Thymus (tissue), 11 donors: ENCODE measurements at regions not wholly inside any gene's neighbourhood (a gene's known extent, or its start where the extent isn't known, plus 50 kb on each side); places are given as distances from the start of the nearest gene placed in this dataset.

Experiments used
- DNase-seq, 9 donors: peaks; one replicate each; pipeline ENCODE4 v3.0.0-alpha.2; 2013; ENCODE audit warnings: low spot score in 9 of 9, low read depth in 6 of 9, missing footprints in 1 of 9
- H3K27ac ChIP-seq, 2 donors: one replicate each; pipeline ENCODE4 v1.5.1; 2013; ENCODE audit warnings: control low read depth in 1 of 2, low read depth in 1 of 2, low read length in 1 of 2, mild to moderate bottlenecking in 1 of 2, moderate library complexity in 1 of 2
- H3K27me3 ChIP-seq, 2 donors: one replicate each; pipeline ENCODE4 v1.5.1; 2013; ENCODE audit warnings: low read length in 1 of 2; ENCODE audit not compliant: control insufficient read depth in 2 of 2, insufficient read depth in 1 of 2
- H3K36me3 ChIP-seq, 2 donors: one replicate each; pipeline ENCODE4 v1.5.1; 2013; ENCODE audit warnings: low read length in 1 of 2, mild to moderate bottlenecking in 1 of 2, moderate library complexity in 1 of 2; ENCODE audit not compliant: control insufficient read depth in 2 of 2, insufficient read depth in 2 of 2
- H3K4me1 ChIP-seq, 2 donors: one replicate each; pipeline ENCODE4 v1.5.1; 2013; ENCODE audit warnings: low read length in 2 of 2; ENCODE audit not compliant: control insufficient read depth in 2 of 2, insufficient read depth in 2 of 2
- H3K4me3 ChIP-seq, 2 donors: one replicate each; pipeline ENCODE4 v1.5.1; 2013; ENCODE audit warnings: low read length in 2 of 2, control low read depth in 1 of 2, mild to moderate bottlenecking in 1 of 2
- H3K9me3 ChIP-seq, 2 donors: one replicate each; pipeline ENCODE4 v1.5.1; 2013; ENCODE audit warnings: low read length in 1 of 2, mild to moderate bottlenecking in 1 of 2; ENCODE audit not compliant: control insufficient read depth in 2 of 2, insufficient read depth in 1 of 2
- WGBS: extraction: QIAGEN DNeasy Blood & Tissue Kit; methylation state at CpG from one replicate; pipeline ENCODE4 v1.1.7; 2013; 5-methylcytosine and 5-hydroxymethylcytosine counted together
- donor health status: healthy.

DNA sequence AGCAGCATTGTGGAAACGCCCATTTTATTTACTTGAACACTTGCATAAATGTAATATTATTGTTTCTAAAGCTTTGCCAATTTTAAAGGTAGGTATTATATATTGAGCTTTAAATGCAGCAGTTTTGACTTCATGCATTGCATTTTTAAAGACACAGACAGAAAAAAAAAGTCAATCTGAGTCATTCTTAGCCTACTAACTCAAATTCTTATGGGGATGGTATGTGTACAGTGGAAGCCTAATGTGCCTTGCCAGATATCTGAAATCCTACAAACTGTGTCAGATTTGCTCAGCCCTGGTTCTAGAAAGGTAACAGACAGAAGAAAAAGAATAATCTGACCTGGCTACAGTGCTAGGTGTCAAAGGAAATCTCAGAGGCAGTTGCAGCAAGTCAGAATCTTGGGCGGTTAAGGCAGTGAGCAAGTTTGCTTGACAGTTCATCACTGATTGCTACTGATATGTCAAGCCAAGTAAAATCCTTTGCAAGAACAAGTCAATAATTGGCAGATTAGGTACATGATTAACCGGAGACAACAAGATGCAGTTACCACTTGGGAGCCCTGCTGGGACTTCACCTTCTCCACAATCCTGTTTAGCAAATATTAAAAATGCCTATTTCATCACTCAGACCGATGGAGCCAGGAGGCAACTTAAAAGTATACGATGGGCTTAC is 224.8 kb upstream of the WWC1 start:
- 86% methylated on average over 5 of the region's 5 CpGs for WGBS
- Histone ChIP-seq H3K4me3 (no peak overlapping the region), H3K4me1 (no peaks in the 10 kb centered on the region)

GRCh38 chr5:168070761-168071160 is 220.7 kb upstream of the WWC1 start:
- no peak for DNase-seq
- H3K27me3 ChIP-seq: no peaks in the 10 kb centered on the region
- no peak overlapping the region for H3K4me3 ChIP-seq
- H3K27ac ChIP-seq: no peak overlapping the region
- H3K4me1 ChIP-seq: no peaks in the 10 kb centered on the region
- no peaks in the 10 kb centered on the region for H3K36me3 ChIP-seq
- 49% methylated on average over 1 of the region's 1 CpG for WGBS
- no peaks in the 10 kb centered on the region for H3K9me3 ChIP-seq

More for the DNA sequence above, 224.8 kb upstream of the WWC1 start:
- H3K27me3 ChIP-seq: no peaks in the 10 kb centered on the region
- no peaks in the 10 kb centered on the region for H3K9me3 ChIP-seq
- H3K36me3 ChIP-seq: no peaks in the 10 kb centered on the region
- DNase-seq: no peak
- no peak overlapping the region for H3K27ac ChIP-seq

DNA sequence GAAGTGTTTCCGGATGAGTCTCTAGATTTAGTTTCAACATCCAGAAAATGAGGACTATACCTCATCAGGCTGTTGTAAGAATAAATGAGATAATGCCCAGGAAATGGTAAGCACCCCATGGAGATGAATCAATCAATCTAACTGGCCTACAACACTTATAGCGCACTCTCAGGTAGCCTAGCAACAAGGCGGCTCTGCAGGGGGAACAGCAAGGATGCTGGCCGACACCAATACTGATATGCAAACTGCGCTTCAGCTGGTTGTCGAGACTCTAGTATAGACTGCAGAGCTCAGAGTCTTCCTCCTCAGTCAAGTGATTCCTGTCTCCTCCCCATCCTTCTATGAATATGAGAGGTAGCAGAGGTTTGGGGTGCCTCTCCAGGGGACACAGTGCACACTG is 218.8 kb upstream of the WWC1 start:
- DNase-seq: no peak
- H3K36me3 ChIP-seq: no peaks in the 10 kb centered on the region
- no peak overlapping the region for H3K4me3 ChIP-seq
- 96% methylated on average over 6 of the region's 6 CpGs for WGBS
- no peak overlapping the region for H3K27ac ChIP-seq
- H3K9me3 ChIP-seq: no peaks in the 10 kb centered on the region
- H3K27me3 ChIP-seq: no peaks in the 10 kb centered on the region
- H3K4me1 ChIP-seq: no peaks in the 10 kb centered on the region

GRCh38 chr5:168073311-168073710 is 218.1 kb upstream of the WWC1 start:
- Histone ChIP-seq H3K27ac (no peak overlapping the region), H3K4me1 (no peaks in the 10 kb centered on the region), H3K36me3 (no peaks in the 10 kb centered on the region), H3K27me3 (no peaks in the 10 kb centered on the region), H3K4me3 (no peak overlapping the region), H3K9me3 (no peaks in the 10 kb centered on the region)
- WGBS: 95% methylated on average over 5 of the region's 5 CpGs
- DNase-seq: no peak

- no peak overlapping the region for H3K27ac ChIP-seq
- H3K9me3 ChIP-seq: no peaks in the 10 kb centered on the region
- no peaks in the 10 kb centered on the region for H3K36me3 ChIP-seq
- WGBS: 5% methylated on average over 9 of the region's 9 CpGs
- H3K27me3 ChIP-seq: no peaks in the 10 kb centered on the region
- H3K4me3 ChIP-seq: no peak overlapping the region
- no peaks in the 10 kb centered on the region for H3K4me1 ChIP-seq
- no peak for DNase-seq
Observed at GRCh38 chr5:168073991-168074800, 217.2 kb upstream of the WWC1 start.

GRCh38 chr5:168075387-168075786 is 216.1 kb upstream of the WWC1 start:
- H3K4me1 ChIP-seq: no peaks in the 10 kb centered on the region
- H3K9me3 ChIP-seq: no peaks in the 10 kb centered on the region
- no peaks in the 10 kb centered on the region for H3K36me3 ChIP-seq
- no peak overlapping the region for H3K4me3 ChIP-seq
- H3K27ac ChIP-seq: no peak overlapping the region
- no peaks in the 10 kb centered on the region for H3K27me3 ChIP-seq
- 95% methylated on average over 3 of the region's 3 CpGs for whole genome bisulfite sequencing
- DNase-seq: no peak

DNA sequence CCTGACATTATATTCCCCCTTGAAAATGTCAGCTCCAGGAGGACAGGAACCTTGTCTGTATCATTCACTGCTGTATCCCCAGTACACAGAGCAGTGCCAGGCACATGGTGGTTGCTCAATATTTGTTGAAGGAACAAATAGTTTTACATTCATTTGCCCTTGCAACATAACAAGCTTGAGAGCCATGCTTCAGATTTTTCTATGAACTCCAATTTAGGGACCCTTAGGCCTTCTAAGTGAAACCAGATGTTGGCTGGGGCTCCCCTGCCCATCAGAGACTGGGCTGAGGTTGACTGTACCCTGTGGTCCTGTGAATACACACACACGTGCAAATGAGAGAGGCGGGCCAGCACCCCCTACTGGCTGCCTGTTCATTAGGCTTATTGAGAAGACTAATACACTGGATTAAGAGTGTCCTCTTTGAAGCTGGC is 214.9 kb upstream of the WWC1 start:
- Histone ChIP-seq H3K9me3 (no peaks in the 10 kb centered on the region), H3K27ac (no peak overlapping the region), H3K36me3 (no peaks in the 10 kb centered on the region), H3K27me3 (no peaks in the 10 kb centered on the region), H3K4me3 (no peak overlapping the region), H3K4me1 (no peaks in the 10 kb centered on the region)
- DNase-seq: no peak
- 88% methylated on average over 2 of the region's 2 CpGs for WGBS

- 81% methylated on average over 9 of the region's 9 CpGs for WGBS
- H3K4me1 ChIP-seq: no peaks in the 10 kb centered on the region
- DNase-seq: no peak
- no peaks in the 10 kb centered on the region for H3K9me3 ChIP-seq
- H3K27me3 ChIP-seq: no peaks in the 10 kb centered on the region
- H3K27ac ChIP-seq: no peak overlapping the region
- H3K4me3 ChIP-seq: no peak overlapping the region
- H3K36me3 ChIP-seq: no peaks in the 10 kb centered on the region
Observed at GRCh38 chr5:168085261-168086031, 206.0 kb upstream of the WWC1 start.

GRCh38 chr5:168086104-168086610 is 205.3 kb upstream of the WWC1 start:
- Histone ChIP-seq H3K36me3 (no peaks in the 10 kb centered on the region), H3K27me3 (no peaks in the 10 kb centered on the region), H3K9me3 (no peaks in the 10 kb centered on the region), H3K27ac (no peak overlapping the region), H3K4me1 (no peaks in the 10 kb centered on the region), H3K4me3 (no peak overlapping the region)
- no peak for DNase-seq
- WGBS: 85% methylated on average over 11 of the region's 11 CpGs
